GM13976 (cell line): ENCODE measurements at regions not wholly inside any gene's neighbourhood (a gene's known extent, or its start where the extent isn't known, plus 50 kb on each side); places are given as distances from the start of the nearest gene placed in this dataset.

ENCODE experiments used
- DNase-seq: peaks from one replicate; pipeline ENCODE4 v3.0.0; 2012; ENCODE audit warnings: low spot score
- CTCF ChIP-seq: IDR thresholded peaks from 2 replicates; pipeline ENCODE4 v1.5.1; 2012; ENCODE audit warnings: borderline replicate concordance, mild to moderate bottlenecking; ENCODE audit not compliant: insufficient read depth; ENCODE audit errors: extremely low read depth, missing control alignments, control extremely low read depth
- in situ Hi-C: fragments of 300-500 bp; cut with MboI; formaldehyde crosslinking; loops from one replicate; pipeline ENCODE4 v1.12.0; 2022; ENCODE audit warnings: low sequenced_read_pairs, mixed read lengths, inconsistent platforms; ENCODE audit not compliant: unreplicated experiment

DNA sequence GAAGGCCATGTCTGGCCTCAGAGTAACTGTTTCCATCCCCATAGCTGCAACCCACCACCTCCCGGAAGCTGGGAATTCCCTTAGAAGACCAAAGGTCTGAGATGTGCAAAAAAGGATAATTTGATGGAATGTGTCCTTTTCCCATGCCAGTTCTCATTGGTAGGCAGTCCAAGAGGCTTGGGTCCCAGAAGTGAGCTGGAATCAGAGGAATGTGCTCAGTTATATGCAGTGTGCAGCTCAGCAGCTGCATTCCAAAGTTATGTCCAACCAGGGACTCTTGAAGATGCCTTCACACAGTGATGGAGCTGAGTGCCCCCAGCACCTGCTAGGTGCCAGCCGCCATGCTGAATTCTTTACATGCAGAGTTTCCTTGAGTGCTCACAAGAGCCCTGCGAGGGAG lies 583.9 kb upstream of the TBX3 start:
- TF ChIP-seq CTCF, result no peak
- in situ Hi-C loops, result no loop called here
- DNase-seq, result no peak

DNA sequence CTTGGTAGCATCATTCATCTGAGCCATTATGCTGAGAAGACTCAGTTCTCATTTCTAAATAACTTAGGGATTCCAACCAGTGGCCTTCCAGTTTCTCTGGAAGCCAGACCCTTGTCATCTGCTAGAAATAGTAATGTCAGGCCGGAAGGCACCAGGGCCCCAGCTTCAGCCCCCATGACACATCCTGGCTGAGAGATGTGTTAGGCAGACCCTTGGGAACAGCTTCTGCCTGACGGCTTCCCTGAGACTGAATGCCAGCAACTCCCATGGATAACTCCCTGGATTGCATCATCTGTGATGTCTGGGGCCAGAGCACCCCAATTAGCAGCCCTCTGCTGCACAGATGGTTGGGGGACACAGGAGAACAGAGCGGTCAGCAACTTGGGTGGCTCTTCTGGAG lies 583.5 kb upstream of the TBX3 start:
- no peak for TF ChIP-seq CTCF
- in situ Hi-C loops, result no loop called here
- no peak for DNase-seq

GRCh38 chr12:115264605-115265004 lies 580.6 kb upstream of the TBX3 start:
- DNase-seq, result no peak
- in situ Hi-C loops, result no loop called here
- TF ChIP-seq CTCF, result no peak

DNA sequence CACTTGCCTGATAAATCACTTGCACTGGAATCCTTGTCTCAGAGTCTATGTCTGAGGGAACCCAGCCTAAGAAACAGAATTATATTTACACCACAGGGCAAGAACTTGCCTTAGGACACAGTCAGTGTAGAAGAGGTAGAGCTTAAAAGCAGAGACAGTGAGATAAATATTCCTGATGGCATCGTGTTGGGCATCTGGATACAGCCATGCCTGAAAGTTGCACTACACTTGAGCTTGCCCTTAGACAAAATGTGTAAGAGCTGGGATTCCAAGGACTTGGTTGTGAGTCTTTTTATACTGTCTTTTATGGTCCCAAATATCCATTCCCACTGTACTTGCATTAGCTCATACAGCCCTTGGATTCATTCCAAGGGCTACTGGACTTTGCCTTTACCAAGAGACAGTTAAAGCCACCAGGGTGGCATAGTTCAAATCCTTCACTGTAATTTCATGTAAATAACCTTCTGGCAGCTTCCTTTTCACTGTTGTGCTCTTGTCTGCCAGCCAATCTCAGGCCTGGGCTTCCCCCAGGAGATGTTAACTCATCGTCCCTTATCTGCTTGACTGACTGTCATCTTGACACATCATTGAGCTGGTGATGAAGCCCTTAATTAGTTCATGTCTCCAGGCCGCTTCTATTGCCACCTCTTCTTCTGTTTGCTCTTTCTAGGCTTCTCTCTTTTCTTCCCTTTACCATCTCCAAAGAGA lies 577.9 kb upstream of the TBX3 start:
- in situ Hi-C loops, result no loop called here
- no peak for TF ChIP-seq CTCF
- DNase-seq, result no peak

DNA sequence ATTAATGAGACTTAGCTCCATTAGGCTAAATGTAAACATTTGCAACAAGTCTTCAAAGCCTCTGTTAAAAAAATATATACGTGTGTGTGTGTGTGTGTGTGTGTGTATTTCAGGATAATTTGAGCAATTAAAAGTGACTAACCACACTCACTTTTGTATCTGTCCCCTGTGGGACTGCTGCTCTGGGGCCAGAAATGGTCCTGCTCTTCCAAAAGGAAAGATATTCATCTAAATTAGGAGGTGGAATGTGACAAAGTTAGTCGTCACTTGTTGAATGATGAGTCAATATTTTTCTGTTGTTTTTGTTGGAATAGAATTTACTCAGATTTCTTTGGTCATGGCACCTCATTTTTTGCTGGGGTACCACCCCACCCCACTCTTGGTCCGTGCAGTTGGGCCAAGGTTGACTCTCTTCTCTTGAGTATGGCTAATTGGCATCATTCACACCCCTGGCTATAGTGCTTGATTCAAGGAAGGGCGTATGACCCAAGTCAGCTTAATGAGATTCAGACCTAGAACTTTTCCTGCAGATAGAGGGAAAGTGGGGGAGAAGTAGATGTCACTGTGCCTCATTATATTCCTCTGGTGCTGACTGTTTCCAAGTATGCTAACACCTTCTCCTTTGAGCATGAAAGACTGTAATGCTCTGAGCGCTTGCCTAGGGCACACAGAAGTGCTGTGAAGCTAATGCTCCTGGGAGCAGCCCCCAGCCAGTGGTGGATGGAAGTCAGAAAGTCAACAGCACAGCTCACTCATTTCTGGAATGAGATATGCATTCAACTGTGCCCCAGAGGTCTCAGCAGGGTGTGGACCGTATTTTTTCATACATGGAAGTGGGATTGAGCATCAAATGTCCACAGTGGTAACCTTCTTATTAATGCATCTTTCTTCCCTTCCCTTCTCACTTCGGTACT lies 577.0 kb upstream of the TBX3 start:
- TF ChIP-seq CTCF, result no peak
- no peak for DNase-seq
- in situ Hi-C loops, result no loop called here

- no peak for TF ChIP-seq CTCF
- DNase-seq, result no peak
- in situ Hi-C loops, result no loop called here
Observed at GRCh38 chr12:115259968-115260747, 576.2 kb upstream of the TBX3 start.
